MM.1S (cell line): ENCODE measurements at regions not wholly inside any gene's neighbourhood (a gene's known extent, or its start where the extent isn't known, plus 50 kb on each side); places are given as distances from the start of the nearest gene placed in this dataset.

Experiments
- EZH2 ChIP-seq: fragments of 300-600 bp; sonication (generic); optimal IDR thresholded peaks from 2 replicates; pipeline ENCODE3; 2017; ENCODE audit warnings: low read depth, mild to moderate bottlenecking, antibody characterized with exemption, low read length, mixed read lengths
- TF ChIP-seq, protein P1 (sequence below): fragments of 300-600 bp; sonication (generic); IDR thresholded peaks from 2 replicates; pipeline ENCODE4 v1.5.1; 2016; ENCODE audit warnings: antibody characterized with exemption, low read length, mixed read lengths

GRCh38 chr4:137181293-137181899 is 350.9 kb downstream of the PCDH18 start:
- TF ChIP-seq, protein P1, sequence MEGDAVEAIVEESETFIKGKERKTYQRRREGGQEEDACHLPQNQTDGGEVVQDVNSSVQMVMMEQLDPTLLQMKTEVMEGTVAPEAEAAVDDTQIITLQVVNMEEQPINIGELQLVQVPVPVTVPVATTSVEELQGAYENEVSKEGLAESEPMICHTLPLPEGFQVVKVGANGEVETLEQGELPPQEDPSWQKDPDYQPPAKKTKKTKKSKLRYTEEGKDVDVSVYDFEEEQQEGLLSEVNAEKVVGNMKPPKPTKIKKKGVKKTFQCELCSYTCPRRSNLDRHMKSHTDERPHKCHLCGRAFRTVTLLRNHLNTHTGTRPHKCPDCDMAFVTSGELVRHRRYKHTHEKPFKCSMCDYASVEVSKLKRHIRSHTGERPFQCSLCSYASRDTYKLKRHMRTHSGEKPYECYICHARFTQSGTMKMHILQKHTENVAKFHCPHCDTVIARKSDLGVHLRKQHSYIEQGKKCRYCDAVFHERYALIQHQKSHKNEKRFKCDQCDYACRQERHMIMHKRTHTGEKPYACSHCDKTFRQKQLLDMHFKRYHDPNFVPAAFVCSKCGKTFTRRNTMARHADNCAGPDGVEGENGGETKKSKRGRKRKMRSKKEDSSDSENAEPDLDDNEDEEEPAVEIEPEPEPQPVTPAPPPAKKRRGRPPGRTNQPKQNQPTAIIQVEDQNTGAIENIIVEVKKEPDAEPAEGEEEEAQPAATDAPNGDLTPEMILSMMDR, result no peak
- TF ChIP-seq EZH2, result no peak
